GM23338 (cell line): ENCODE measurements at regions not wholly inside any gene's neighbourhood (a gene's known extent, or its start where the extent isn't known, plus 50 kb on each side); places are given as distances from the start of the nearest gene placed in this dataset.

ENCODE experiments used
- ATAC-seq: fragments of 200-7000 bp; cut with Tn5 transposase; 3 replicates; pipeline ENCODE4 v1.9.1; 2020
- DNase-seq: peaks from one replicate; pipeline ENCODE4 v3.0.0-alpha.2; 2015; ENCODE audit warnings: low spot score
- H2AFZ ChIP-seq: fragments of 200-600 bp; sonication (generic); 2 replicates; pipeline ENCODE4 v1.8.0; 2016; ENCODE audit warnings: antibody characterized with exemption, mild to moderate bottlenecking, moderate library complexity
- H3F3A ChIP-seq: fragments of 200-600 bp; sonication (generic); replicated peaks from 2 replicates; pipeline ENCODE4 v1.8.0; 2017; ENCODE audit warnings: antibody characterized with exemption, mixed run types, low read depth
- H3K27ac ChIP-seq: fragments of 200-600 bp; sonication (generic); 2 replicates; pipeline ENCODE4 v1.6.1; 2016; ENCODE audit warnings: low read depth
- H3K27me3 ChIP-seq: fragments of 200-600 bp; sonication (generic); 2 replicates; pipeline ENCODE4 v1.8.0; 2016; ENCODE audit warnings: mild to moderate bottlenecking, mixed run types, moderate library complexity; ENCODE audit not compliant: insufficient read depth
- H3K36me3 ChIP-seq: fragments of 200-600 bp; sonication (generic); 2 replicates; pipeline ENCODE4 v1.8.0; 2016; ENCODE audit warnings: mild to moderate bottlenecking; ENCODE audit not compliant: insufficient read depth
- H3K4me1 ChIP-seq: fragments of 200-600 bp; sonication (generic); 2 replicates; pipeline ENCODE4 v1.8.0; 2016; ENCODE audit warnings: mild to moderate bottlenecking, moderate library complexity; ENCODE audit not compliant: insufficient read depth
- H3K4me2 ChIP-seq: fragments of 200-600 bp; sonication (generic); 2 replicates; pipeline ENCODE4 v1.7.1; 2017; ENCODE audit warnings: mixed run types
- H3K4me3 ChIP-seq: fragments of 200-600 bp; sonication (generic); 2 replicates; pipeline ENCODE4 v1.6.1; 2016; ENCODE audit warnings: mixed run types
- H3K79me2 ChIP-seq: fragments of 200-600 bp; sonication (generic); replicated peaks from 2 replicates; pipeline ENCODE4 v1.8.0; 2017; ENCODE audit warnings: mild to moderate bottlenecking; ENCODE audit not compliant: insufficient read depth
- H3K9me2 ChIP-seq: fragments of 200-600 bp; sonication (generic); 2 replicates; pipeline ENCODE4 v1.8.0; 2017; ENCODE audit not compliant: insufficient read depth
- H4K20me1 ChIP-seq: fragments of 200-600 bp; sonication (generic); replicated peaks from 2 replicates; pipeline ENCODE4 v1.8.0; 2017; ENCODE audit warnings: mild to moderate bottlenecking; ENCODE audit not compliant: insufficient read depth
- H3K27ac Mint-ChIP-seq: 2 replicates; pipeline ENCODE4 v1.8.0; 2020; ENCODE audit warnings: inconsistent platforms, mild to moderate bottlenecking, moderate library complexity, mixed read lengths
- H3K27me3 Mint-ChIP-seq: 3 replicates; pipeline ENCODE4 v1.8.0; 2022; ENCODE audit warnings: low read depth, mild to moderate bottlenecking, moderate library complexity, mixed read lengths, inconsistent platforms; ENCODE audit not compliant: insufficient read depth, poor library complexity
- H3K36me3 Mint-ChIP-seq: 3 replicates; pipeline ENCODE4 v1.8.0; 2021; ENCODE audit warnings: low read depth, mild to moderate bottlenecking, inconsistent platforms, moderate library complexity, mixed read lengths
- H3K4me1 Mint-ChIP-seq: 3 replicates; pipeline ENCODE4 v1.8.0; 2020; ENCODE audit warnings: mild to moderate bottlenecking, inconsistent platforms, mixed read lengths
- H3K4me3 Mint-ChIP-seq: 3 replicates; pipeline ENCODE4 v1.8.0; 2021; ENCODE audit warnings: moderate library complexity, mild to moderate bottlenecking, inconsistent platforms, mixed read lengths
- H3K9me3 Mint-ChIP-seq: 3 replicates; pipeline ENCODE4 v1.8.0; 2020; ENCODE audit warnings: moderate library complexity, mild to moderate bottlenecking, inconsistent platforms, mixed read lengths
- ETS1 ChIP-seq: IDR thresholded peaks from 2 replicates; pipeline ENCODE4 v1.6.1; 2016; ENCODE audit warnings: antibody characterized with exemption
- EZH2 ChIP-seq: fragments of 200-600 bp; sonication (generic); IDR thresholded peaks from one replicate; pipeline ENCODE4 v1.8.0; 2017; ENCODE audit warnings: antibody characterized with exemption, mild to moderate bottlenecking, low read depth; ENCODE audit not compliant: unreplicated experiment
- EZH2phosphoT487 ChIP-seq: fragments of 200-600 bp; sonication (generic); IDR thresholded peaks from one replicate; pipeline ENCODE4 v1.8.1; 2018; ENCODE audit warnings: antibody characterized with exemption; ENCODE audit not compliant: unreplicated experiment
- JUNB ChIP-seq: IDR thresholded peaks from one replicate; pipeline ENCODE4 v1.6.1; 2016; ENCODE audit warnings: antibody characterized with exemption; ENCODE audit not compliant: unreplicated experiment
- NANOG ChIP-seq: IDR thresholded peaks from 2 replicates; pipeline ENCODE4 v1.6.1; 2016; ENCODE audit warnings: antibody characterized with exemption, borderline replicate concordance
- POLR2AphosphoS5 ChIP-seq: IDR thresholded peaks from 2 replicates; pipeline ENCODE4 v1.6.1; 2016; ENCODE audit warnings: antibody characterized with exemption, low read depth
- STAT1 ChIP-seq: IDR thresholded peaks from one replicate; pipeline ENCODE4 v1.6.1; 2016; ENCODE audit warnings: antibody characterized with exemption; ENCODE audit not compliant: unreplicated experiment
- ZNF114 ChIP-seq: fragments of 250-450 bp; sonication (Bioruptor Pico); IDR thresholded peaks from 2 replicates; pipeline ENCODE4 v1.5.0; 2020; ENCODE audit warnings: mild to moderate bottlenecking, moderate library complexity
- TF ChIP-seq, protein P1 (sequence below): fragments of 250-450 bp; sonication (Bioruptor Pico); IDR thresholded peaks from 2 replicates; pipeline ENCODE4 v1.5.0; 2020; ENCODE audit warnings: mild to moderate bottlenecking, moderate library complexity
- TF ChIP-seq, protein P2 (sequence below): IDR thresholded peaks from one replicate; pipeline ENCODE4 v1.6.1; 2018; ENCODE audit warnings: antibody characterized with exemption; ENCODE audit not compliant: unreplicated experiment

GRCh38 chr18:28510210-28510609 lies 333.3 kb upstream of the CDH2 start:
- no peaks in the 10 kb centered on the region for H3K79me2 ChIP-seq
- TF ChIP-seq, protein P1, sequence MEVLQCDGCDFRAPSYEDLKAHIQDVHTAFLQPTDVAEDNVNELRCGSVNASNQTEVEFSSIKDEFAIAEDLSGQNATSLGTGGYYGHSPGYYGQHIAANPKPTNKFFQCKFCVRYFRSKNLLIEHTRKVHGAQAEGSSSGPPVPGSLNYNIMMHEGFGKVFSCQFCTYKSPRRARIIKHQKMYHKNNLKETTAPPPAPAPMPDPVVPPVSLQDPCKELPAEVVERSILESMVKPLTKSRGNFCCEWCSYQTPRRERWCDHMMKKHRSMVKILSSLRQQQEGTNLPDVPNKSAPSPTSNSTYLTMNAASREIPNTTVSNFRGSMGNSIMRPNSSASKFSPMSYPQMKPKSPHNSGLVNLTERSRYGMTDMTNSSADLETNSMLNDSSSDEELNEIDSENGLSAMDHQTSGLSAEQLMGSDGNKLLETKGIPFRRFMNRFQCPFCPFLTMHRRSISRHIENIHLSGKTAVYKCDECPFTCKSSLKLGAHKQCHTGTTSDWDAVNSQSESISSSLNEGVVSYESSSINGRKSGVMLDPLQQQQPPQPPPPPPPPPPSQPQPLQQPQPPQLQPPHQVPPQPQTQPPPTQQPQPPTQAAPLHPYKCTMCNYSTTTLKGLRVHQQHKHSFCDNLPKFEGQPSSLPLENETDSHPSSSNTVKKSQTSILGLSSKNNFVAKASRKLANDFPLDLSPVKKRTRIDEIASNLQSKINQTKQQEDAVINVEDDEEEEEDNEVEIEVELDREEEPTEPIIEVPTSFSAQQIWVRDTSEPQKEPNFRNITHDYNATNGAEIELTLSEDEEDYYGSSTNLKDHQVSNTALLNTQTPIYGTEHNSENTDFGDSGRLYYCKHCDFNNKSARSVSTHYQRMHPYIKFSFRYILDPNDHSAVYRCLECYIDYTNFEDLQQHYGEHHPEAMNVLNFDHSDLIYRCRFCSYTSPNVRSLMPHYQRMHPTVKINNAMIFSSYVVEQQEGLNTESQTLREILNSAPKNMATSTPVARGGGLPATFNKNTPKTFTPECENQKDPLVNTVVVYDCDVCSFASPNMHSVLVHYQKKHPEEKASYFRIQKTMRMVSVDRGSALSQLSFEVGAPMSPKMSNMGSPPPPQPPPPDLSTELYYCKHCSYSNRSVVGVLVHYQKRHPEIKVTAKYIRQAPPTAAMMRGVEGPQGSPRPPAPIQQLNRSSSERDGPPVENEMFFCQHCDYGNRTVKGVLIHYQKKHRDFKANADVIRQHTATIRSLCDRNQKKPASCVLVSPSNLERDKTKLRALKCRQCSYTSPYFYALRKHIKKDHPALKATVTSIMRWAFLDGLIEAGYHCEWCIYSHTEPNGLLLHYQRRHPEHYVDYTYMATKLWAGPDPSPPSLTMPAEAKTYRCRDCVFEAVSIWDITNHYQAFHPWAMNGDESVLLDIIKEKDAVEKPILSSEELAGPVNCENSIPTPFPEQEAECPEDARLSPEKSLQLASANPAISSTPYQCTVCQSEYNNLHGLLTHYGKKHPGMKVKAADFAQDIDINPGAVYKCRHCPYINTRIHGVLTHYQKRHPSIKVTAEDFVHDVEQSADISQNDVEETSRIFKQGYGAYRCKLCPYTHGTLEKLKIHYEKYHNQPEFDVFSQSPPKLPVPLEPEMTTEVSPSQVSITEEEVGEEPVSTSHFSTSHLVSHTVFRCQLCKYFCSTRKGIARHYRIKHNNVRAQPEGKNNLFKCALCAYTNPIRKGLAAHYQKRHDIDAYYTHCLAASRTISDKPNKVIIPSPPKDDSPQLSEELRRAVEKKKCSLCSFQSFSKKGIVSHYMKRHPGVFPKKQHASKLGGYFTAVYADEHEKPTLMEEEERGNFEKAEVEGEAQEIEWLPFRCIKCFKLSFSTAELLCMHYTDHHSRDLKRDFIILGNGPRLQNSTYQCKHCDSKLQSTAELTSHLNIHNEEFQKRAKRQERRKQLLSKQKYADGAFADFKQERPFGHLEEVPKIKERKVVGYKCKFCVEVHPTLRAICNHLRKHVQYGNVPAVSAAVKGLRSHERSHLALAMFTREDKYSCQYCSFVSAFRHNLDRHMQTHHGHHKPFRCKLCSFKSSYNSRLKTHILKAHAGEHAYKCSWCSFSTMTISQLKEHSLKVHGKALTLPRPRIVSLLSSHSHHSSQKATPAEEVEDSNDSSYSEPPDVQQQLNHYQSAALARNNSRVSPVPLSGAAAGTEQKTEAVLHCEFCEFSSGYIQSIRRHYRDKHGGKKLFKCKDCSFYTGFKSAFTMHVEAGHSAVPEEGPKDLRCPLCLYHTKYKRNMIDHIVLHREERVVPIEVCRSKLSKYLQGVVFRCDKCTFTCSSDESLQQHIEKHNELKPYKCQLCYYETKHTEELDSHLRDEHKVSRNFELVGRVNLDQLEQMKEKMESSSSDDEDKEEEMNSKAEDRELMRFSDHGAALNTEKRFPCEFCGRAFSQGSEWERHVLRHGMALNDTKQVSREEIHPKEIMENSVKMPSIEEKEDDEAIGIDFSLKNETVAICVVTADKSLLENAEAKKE (CRISPR knock-in tag) = no peak
- TF ChIP-seq EZH2 (no peak), JUNB (no peak), ETS1 (no peak), POLR2AphosphoS5 (no peak), ZNF114 (CRISPR knock-in tag) (no peak), EZH2phosphoT487 (no peak), STAT1 (no peak), NANOG (no peak)
- TF ChIP-seq, protein P2, sequence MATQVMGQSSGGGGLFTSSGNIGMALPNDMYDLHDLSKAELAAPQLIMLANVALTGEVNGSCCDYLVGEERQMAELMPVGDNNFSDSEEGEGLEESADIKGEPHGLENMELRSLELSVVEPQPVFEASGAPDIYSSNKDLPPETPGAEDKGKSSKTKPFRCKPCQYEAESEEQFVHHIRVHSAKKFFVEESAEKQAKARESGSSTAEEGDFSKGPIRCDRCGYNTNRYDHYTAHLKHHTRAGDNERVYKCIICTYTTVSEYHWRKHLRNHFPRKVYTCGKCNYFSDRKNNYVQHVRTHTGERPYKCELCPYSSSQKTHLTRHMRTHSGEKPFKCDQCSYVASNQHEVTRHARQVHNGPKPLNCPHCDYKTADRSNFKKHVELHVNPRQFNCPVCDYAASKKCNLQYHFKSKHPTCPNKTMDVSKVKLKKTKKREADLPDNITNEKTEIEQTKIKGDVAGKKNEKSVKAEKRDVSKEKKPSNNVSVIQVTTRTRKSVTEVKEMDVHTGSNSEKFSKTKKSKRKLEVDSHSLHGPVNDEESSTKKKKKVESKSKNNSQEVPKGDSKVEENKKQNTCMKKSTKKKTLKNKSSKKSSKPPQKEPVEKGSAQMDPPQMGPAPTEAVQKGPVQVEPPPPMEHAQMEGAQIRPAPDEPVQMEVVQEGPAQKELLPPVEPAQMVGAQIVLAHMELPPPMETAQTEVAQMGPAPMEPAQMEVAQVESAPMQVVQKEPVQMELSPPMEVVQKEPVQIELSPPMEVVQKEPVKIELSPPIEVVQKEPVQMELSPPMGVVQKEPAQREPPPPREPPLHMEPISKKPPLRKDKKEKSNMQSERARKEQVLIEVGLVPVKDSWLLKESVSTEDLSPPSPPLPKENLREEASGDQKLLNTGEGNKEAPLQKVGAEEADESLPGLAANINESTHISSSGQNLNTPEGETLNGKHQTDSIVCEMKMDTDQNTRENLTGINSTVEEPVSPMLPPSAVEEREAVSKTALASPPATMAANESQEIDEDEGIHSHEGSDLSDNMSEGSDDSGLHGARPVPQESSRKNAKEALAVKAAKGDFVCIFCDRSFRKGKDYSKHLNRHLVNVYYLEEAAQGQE = no peak
- H3K9me2 ChIP-seq = no peaks in the 10 kb centered on the region
- no peaks in the 10 kb centered on the region for H3K27me3 Mint-ChIP-seq
- H3K27ac Mint-ChIP-seq = no peak overlapping the region
- H3K4me1 Mint-ChIP-seq = no peaks in the 10 kb centered on the region; the same call in 2 of the 3 replicates
- no peak overlapping the region for H2AFZ ChIP-seq
- H3K4me2 ChIP-seq = no peak overlapping the region
- no peaks in the 10 kb centered on the region for H3K36me3 ChIP-seq
- H3K9me3 Mint-ChIP-seq = no peaks in the 10 kb centered on the region
- H3K27ac ChIP-seq = no peak overlapping the region
- H3K4me1 ChIP-seq = no peaks in the 10 kb centered on the region
- no peak overlapping the region for H3K4me3 ChIP-seq
- no peak overlapping the region for H3K4me3 Mint-ChIP-seq
- ATAC-seq = no peak
- no peaks in the 10 kb centered on the region for H4K20me1 ChIP-seq
- DNase-seq = no peak
- no peaks in the 10 kb centered on the region for H3K27me3 ChIP-seq
- H3F3A ChIP-seq = no peaks in the 10 kb centered on the region
- no peaks in the 10 kb centered on the region for H3K36me3 Mint-ChIP-seq
